AG10803 (cell line): ENCODE measurements at regions not wholly inside any gene's neighbourhood (a gene's known extent, or its start where the extent isn't known, plus 50 kb on each side); places are given as distances from the start of the nearest gene placed in this dataset.

Experiments
- DNase-seq: peaks from one replicate; pipeline ENCODE4 v3.0.0; 2010; ENCODE audit warnings: low read depth
- H3K4me3 ChIP-seq: 2 replicates; pipeline ENCODE4 v1.5.1; 2011; ENCODE audit warnings: mild to moderate bottlenecking, low read length, control low read depth
- CTCF ChIP-seq: conservative IDR thresholded peaks from 2 replicates; pipeline ENCODE4 v1.5.1; 2011; ENCODE audit warnings: mild to moderate bottlenecking, low read length, control low read depth, inconsistent platforms

GRCh38 chrY:7728935-7729317, 817.4 kb upstream of the AMELY start:
- no peak overlapping the region for H3K4me3 ChIP-seq
- no peak for DNase-seq
- TF ChIP-seq CTCF: no peak

- no peak overlapping the region for H3K4me3 ChIP-seq
- TF ChIP-seq CTCF: no peak
- DNase-seq: no peak
These were observed 814.4 kb upstream of the AMELY start for GRCh38 chrY:7725791-7726460.

- no peak for DNase-seq
- no peak for TF ChIP-seq CTCF
- no peak overlapping the region for H3K4me3 ChIP-seq
These were observed 812.6 kb upstream of the AMELY start for GRCh38 chrY:7723991-7724632.

- no peak for DNase-seq
- H3K4me3 ChIP-seq: no peak overlapping the region
- TF ChIP-seq CTCF: no peak
These were observed 811.6 kb upstream of the AMELY start for GRCh38 chrY:7723127-7723526.

GRCh38 chrY:7722566-7722965, 811.0 kb upstream of the AMELY start:
- no peak for DNase-seq
- no peak for TF ChIP-seq CTCF
- H3K4me3 ChIP-seq: no peak overlapping the region

- no peak for DNase-seq
These were observed 809.4 kb upstream of the AMELY start for GRCh38 chrY:7720974-7721373.

More at GRCh38 chrY:7720974-7721373, 809.4 kb upstream of the AMELY start:
- no peak for TF ChIP-seq CTCF
- no peak overlapping the region for H3K4me3 ChIP-seq
